H1 (cell line): ENCODE measurements at regions not wholly inside any gene's neighbourhood (a gene's known extent, or its start where the extent isn't known, plus 50 kb on each side); places are given as distances from the start of the nearest gene placed in this dataset.
"Not testable (repeated sequence)": the region's sequence is repeated elsewhere in the genome, so short reads cannot be mapped to it uniquely, and the experiment has no call there.

ENCODE experiments used
- CTCF ChIA-PET: fragments of 300-600 bp; sonication (Branson Sonifier 250); formaldehyde crosslinking; loops from one replicate; lab custom pipeline; 2021; ENCODE audit not compliant: partially characterized antibody; lab: Charles Lee
- POLR2A ChIA-PET: fragments of 300-600 bp; sonication (Branson Sonifier 250); formaldehyde crosslinking; loops from one replicate; lab custom pipeline; 2021; ENCODE audit warnings: inconsistent platforms; ENCODE audit not compliant: partially characterized antibody; lab: Charles Lee
- DNase-seq, 2 experiments: peaks; one replicate each; pipeline versions ENCODE4 v3.0.0 to v3.0.0-alpha.2; 2010 to 2022; ENCODE audit warnings: low spot score in 2 of 2, low read depth in 1 of 2, mixed read lengths in 1 of 2
- FAIRE-seq: peaks from 2 replicates; lab custom pipeline; 2011; peaks lifted over from hg19 to GRCh38; lab: Jason Lieb, UNC
- H2AFZ ChIP-seq: 2 replicates; pipeline ENCODE4 v1.8.1; 2012; ENCODE audit warnings: low read length, inconsistent platforms
- H2AK5ac ChIP-seq: 2 replicates; pipeline ENCODE4 v1.6.1; 2013; ENCODE audit warnings: low read depth, low read length
- H2BK120ac ChIP-seq: replicated peaks from 2 replicates; pipeline ENCODE3; 2013; ENCODE audit warnings: low read depth, low read length, inconsistent platforms
- H2BK12ac ChIP-seq: 2 replicates; pipeline ENCODE4 v1.6.1; 2013; ENCODE audit warnings: low read depth, low read length
- H2BK15ac ChIP-seq: 2 replicates; pipeline ENCODE4 v1.6.1; 2013; ENCODE audit warnings: low read length
- H2BK20ac ChIP-seq: 2 replicates; pipeline ENCODE4 v1.6.1; 2013; ENCODE audit warnings: low read length
- H2BK5ac ChIP-seq: 2 replicates; pipeline ENCODE4 v1.6.1; 2013; ENCODE audit warnings: low read depth, low read length
- H3K14ac ChIP-seq: 2 replicates; pipeline ENCODE4 v1.6.1; 2013; ENCODE audit warnings: inconsistent platforms; ENCODE audit not compliant: insufficient read length
- H3K18ac ChIP-seq: 2 replicates; pipeline ENCODE4 v1.6.1; 2013; ENCODE audit warnings: low read length; ENCODE audit errors: extremely low read depth
- H3K23ac ChIP-seq: 2 replicates; pipeline ENCODE4 v1.6.1; 2013; ENCODE audit warnings: inconsistent platforms; ENCODE audit not compliant: insufficient read length
- H3K23me2 ChIP-seq: 2 replicates; pipeline ENCODE4 v1.6.1; 2013; ENCODE audit warnings: low read depth, low read length
- H3K27ac ChIP-seq: 2 replicates; pipeline ENCODE4 v1.6.1; 2011; ENCODE audit warnings: low read depth, low read length, inconsistent platforms
- H3K27me3 ChIP-seq, 4 experiments: replicated peaks in 1 of 4; 1 replicate in 1 of 4; 2 replicates in 3 of 4; pipeline versions ENCODE4 v1.6.1 to v1.8.1; 2011 to 2013; ENCODE audit warnings: low read length in 3 of 4, mild to moderate bottlenecking in 3 of 4, inconsistent platforms in 2 of 4, mixed read lengths in 2 of 4, moderate library complexity in 1 of 4; ENCODE audit not compliant: control insufficient read depth in 3 of 4, insufficient read depth in 3 of 4; ENCODE audit errors: extremely low read depth in 1 of 4
- H3K36me3 ChIP-seq, 4 experiments: 2 replicates each; pipeline versions ENCODE4 v1.6.1 to v1.8.1; 2011 to 2013; ENCODE audit warnings: mild to moderate bottlenecking in 4 of 4, low read length in 3 of 4, moderate library complexity in 2 of 4, control low read depth in 1 of 4, inconsistent platforms in 1 of 4; ENCODE audit not compliant: insufficient read depth in 4 of 4, control insufficient read depth in 2 of 4
- H3K4ac ChIP-seq: replicated peaks from 2 replicates; pipeline ENCODE3; 2013; ENCODE audit warnings: low read length, low read depth, mixed read lengths, inconsistent platforms; ENCODE audit not compliant: insufficient read length
- H3K4me1 ChIP-seq, 4 experiments: replicated peaks in 1 of 4; 1 replicate in 1 of 4; 2 replicates in 3 of 4; pipeline versions ENCODE4 v1.6.1 to v1.8.1; 2011 to 2013; ENCODE audit warnings: low read length in 3 of 4, inconsistent platforms in 2 of 4, mixed read lengths in 1 of 4; ENCODE audit not compliant: insufficient read depth in 4 of 4, control insufficient read depth in 3 of 4
- H3K4me2 ChIP-seq, 2 experiments: 2 replicates each; pipeline versions ENCODE4 v1.6.1 to v1.8.1; 2011 to 2013; ENCODE audit warnings: low read depth in 2 of 2, low read length in 2 of 2, control low read depth in 1 of 2, inconsistent platforms in 1 of 2, mild to moderate bottlenecking in 1 of 2; ENCODE audit not compliant: insufficient read depth in 1 of 2
- H3K4me3 ChIP-seq, 4 experiments: fragments of 200-600, 300-600 bp in 1 of 4; sonication (generic), shearing (Covaris generic), sonication (Bioruptor Twin) in 1 of 4; 2 replicates each; pipeline versions ENCODE4 v1.5.1 to v1.8.1; 2011 to 2016; ENCODE audit warnings: low read length in 4 of 4, low read depth in 3 of 4, control low read depth in 2 of 4, inconsistent platforms in 2 of 4, mild to moderate bottlenecking in 2 of 4, mixed read lengths in 1 of 4, moderate library complexity in 1 of 4; ENCODE audit not compliant: insufficient read depth in 2 of 4; ENCODE audit errors: extremely low read depth in 1 of 4
- H3K56ac ChIP-seq: replicated peaks from 2 replicates; pipeline ENCODE3; 2013; ENCODE audit warnings: low read depth, mild to moderate bottlenecking, mixed read lengths, low read length, inconsistent platforms; ENCODE audit not compliant: insufficient read length
- H3K79me1 ChIP-seq: 2 replicates; pipeline ENCODE4 v1.6.1; 2013; ENCODE audit warnings: low read depth, low read length, control low read depth
- H3K79me2 ChIP-seq, 2 experiments: 2 replicates each; pipeline versions ENCODE4 v1.6.1 to v1.8.1; 2012 to 2013; ENCODE audit warnings: low read length in 2 of 2, mild to moderate bottlenecking in 2 of 2, inconsistent platforms in 1 of 2; ENCODE audit not compliant: insufficient read depth in 2 of 2, control insufficient read depth in 1 of 2
- H3K9ac ChIP-seq, 4 experiments: replicated peaks in 1 of 4; 1 replicate in 1 of 4; 2 replicates in 3 of 4; pipeline versions ENCODE4 v1.6.1 to v1.8.1; 2011 to 2013; ENCODE audit warnings: low read depth in 3 of 4, low read length in 3 of 4, control low read depth in 2 of 4, mild to moderate bottlenecking in 2 of 4, moderate library complexity in 2 of 4, inconsistent platforms in 1 of 4; ENCODE audit errors: extremely low read depth in 1 of 4
- H3K9me3 ChIP-seq, 2 experiments: 2 replicates each; pipeline versions ENCODE4 v1.6.1 to v1.8.1; 2012 to 2013; ENCODE audit warnings: mild to moderate bottlenecking in 2 of 2, moderate library complexity in 2 of 2, control low read depth in 1 of 2, inconsistent platforms in 1 of 2, low read depth in 1 of 2, low read length in 1 of 2, mixed read lengths in 1 of 2; ENCODE audit not compliant: insufficient read depth in 2 of 2
- H4K20me1 ChIP-seq, 2 experiments: replicated peaks in 1 of 2; 2 replicates each; pipeline versions ENCODE3 to v1.8.1; 2011 to 2013; ENCODE audit warnings: inconsistent platforms in 2 of 2, low read length in 2 of 2, mild to moderate bottlenecking in 1 of 2; ENCODE audit not compliant: insufficient read depth in 2 of 2, control insufficient read depth in 1 of 2
- H4K5ac ChIP-seq: 2 replicates; pipeline ENCODE4 v1.6.1; 2013; ENCODE audit warnings: low read length, low read depth, mixed read lengths, inconsistent platforms; ENCODE audit not compliant: insufficient read length
- H4K8ac ChIP-seq: 2 replicates; pipeline ENCODE4 v1.8.0; 2013; ENCODE audit warnings: mild to moderate bottlenecking, moderate library complexity, low read length, inconsistent platforms; ENCODE audit not compliant: insufficient read depth; ENCODE audit errors: extremely low read depth
- H4K91ac ChIP-seq: replicated peaks from 2 replicates; pipeline ENCODE3; 2013; ENCODE audit warnings: low read length, mixed read lengths, inconsistent platforms; ENCODE audit not compliant: insufficient read length
- WGBS, 2 experiments: shearing (Covaris generic) in 1 of 2; methylation state at CpG; one replicate each; pipeline versions ENCODE4 v1.1.6 to v1.1.7; 2013 to 2015; ENCODE audit warnings: low lambda C conversion rate in 2 of 2, mixed read lengths in 2 of 2, inconsistent platforms in 1 of 2, low coverage in 1 of 2, missing lambda C conversion rate in 1 of 2; ENCODE audit not compliant: insufficient replicate concordance in 2 of 2, insufficient coverage in 1 of 2, insufficient read length in 1 of 2; ENCODE audit errors: extremely low coverage in 1 of 2, missing lambda C conversion rate in 1 of 2; 5-methylcytosine and 5-hydroxymethylcytosine counted together

DNA sequence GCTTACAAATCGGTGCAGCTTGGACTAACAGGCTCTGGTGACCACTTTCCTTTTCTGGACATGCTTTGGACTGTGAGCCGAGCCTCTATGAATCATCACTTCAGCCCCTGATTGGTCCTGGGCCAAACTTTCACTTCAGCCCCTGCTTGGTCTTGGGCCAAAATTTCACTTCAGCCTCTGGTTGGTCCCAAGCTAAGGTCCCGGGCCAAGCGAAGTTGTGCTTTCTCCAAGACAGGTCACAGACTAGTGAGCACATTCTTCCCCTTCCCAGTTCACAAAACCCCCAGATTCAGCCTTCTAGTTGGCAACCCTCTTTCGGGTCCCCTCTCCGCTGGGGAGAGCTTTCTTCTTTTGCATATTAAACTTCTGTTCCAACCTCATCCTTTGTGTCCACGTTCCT lies 171.0 kb upstream of the ZNG1E start:
- H2BK15ac ChIP-seq, H3K23ac ChIP-seq, H3K18ac ChIP-seq, H4K20me1 ChIP-seq, H2BK20ac ChIP-seq, H3K9me3 ChIP-seq, H3K9ac ChIP-seq, H3K27me3 ChIP-seq, H2AK5ac ChIP-seq, FAIRE-seq, H3K14ac ChIP-seq, H3K79me1 ChIP-seq, H4K8ac ChIP-seq, H3K4ac ChIP-seq, POLR2A ChIA-PET, H3K23me2 ChIP-seq, H2BK12ac ChIP-seq, H2BK5ac ChIP-seq, H3K56ac ChIP-seq, H2AFZ ChIP-seq, H3K79me2 ChIP-seq, H3K4me3 ChIP-seq, H2BK120ac ChIP-seq, H3K36me3 ChIP-seq, H4K5ac ChIP-seq, H3K4me1 ChIP-seq, DNase-seq, H4K91ac ChIP-seq, H3K27ac ChIP-seq, H3K4me2 ChIP-seq, CTCF ChIA-PET: not testable (repeated sequence)
- WGBS, 2 experiments, result no CpG with 5 or more reads among the region's 7 CpGs

DNA sequence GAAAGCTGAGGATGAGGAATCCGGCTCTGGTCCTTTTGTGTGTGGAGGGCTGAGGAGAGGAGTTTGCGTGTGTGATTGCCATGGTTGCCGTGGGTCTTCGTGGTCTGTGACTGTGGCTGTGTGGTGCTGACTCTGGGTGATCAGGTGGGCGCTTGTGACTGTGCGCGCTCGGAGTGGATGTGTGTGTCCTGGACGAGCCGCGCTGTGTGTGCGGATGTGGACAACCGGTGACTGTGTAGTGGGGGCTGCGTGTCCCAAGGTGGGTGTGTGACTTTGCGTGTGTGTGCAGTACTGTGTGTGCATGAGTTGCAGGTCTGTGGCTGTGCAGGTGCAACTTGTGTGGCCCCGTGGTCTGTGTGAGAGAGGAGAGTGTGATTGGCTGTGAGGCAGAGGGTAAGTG lies 172.0 kb upstream of the ZNG1E start:
- H2BK15ac ChIP-seq, H4K91ac ChIP-seq, H3K56ac ChIP-seq, H4K8ac ChIP-seq, H3K18ac ChIP-seq, H3K9ac ChIP-seq, FAIRE-seq, H2BK12ac ChIP-seq, H3K36me3 ChIP-seq, H3K4me3 ChIP-seq, H3K14ac ChIP-seq, H2BK5ac ChIP-seq, H2BK20ac ChIP-seq, H3K23me2 ChIP-seq, H4K20me1 ChIP-seq, POLR2A ChIA-PET, H2BK120ac ChIP-seq, H3K4me2 ChIP-seq, DNase-seq, H3K79me1 ChIP-seq, H3K27me3 ChIP-seq, H2AFZ ChIP-seq, H3K4me1 ChIP-seq, H2AK5ac ChIP-seq, H3K23ac ChIP-seq, H4K5ac ChIP-seq, H3K4ac ChIP-seq, CTCF ChIA-PET, H3K27ac ChIP-seq, H3K79me2 ChIP-seq, H3K9me3 ChIP-seq: not testable (repeated sequence)
- WGBS, 2 experiments, result 96% methylated on average over 10 of the region's 16 CpGs; no CpG with 5 or more reads in 1 of the 2 experiments
